ENCODE measurements at regions not wholly inside any gene's neighbourhood (a gene's known extent, or its start where the extent isn't known, plus 50 kb on each side); places are given as distances from the start of the nearest gene placed in this dataset. TPM values are rescaled to one million over a fixed set of nuclear protein-coding genes. Genes with fewer than 3 reads are reported as not detected.

Small RNAs in the stretch of these regions (microRNA-seq; reads per million reads assigned to microRNA genes)
- gene MIR3919 (ENCODE audit: borderline microRNAs expressed, borderline replicate concordance): not detected
